Nephron (organoid): ENCODE measurements at regions not wholly inside any gene's neighbourhood (a gene's known extent, or its start where the extent isn't known, plus 50 kb on each side); places are given as distances from the start of the nearest gene placed in this dataset.

ENCODE experiments used
- H3K27ac Mint-ChIP-seq, 3 experiments: 2 replicates each; pipeline ENCODE4 v1.8.0; 2020; ENCODE audit warnings: mixed read lengths in 3 of 3, mild to moderate bottlenecking in 2 of 3, moderate library complexity in 1 of 3
- H3K27me3 Mint-ChIP-seq: 2 replicates; pipeline ENCODE4 v1.8.0; 2021; ENCODE audit warnings: low read depth, mild to moderate bottlenecking, moderate library complexity, mixed read lengths
- H3K36me3 Mint-ChIP-seq: 2 replicates; pipeline ENCODE4 v1.8.0; 2020; ENCODE audit warnings: low read depth, mixed read lengths
- H3K4me1 Mint-ChIP-seq: 2 replicates; pipeline ENCODE4 v1.8.0; 2020; ENCODE audit warnings: mixed read lengths
- H3K4me3 Mint-ChIP-seq, 3 experiments: 2 replicates each; pipeline ENCODE4 v1.8.0; 2020; ENCODE audit warnings: mild to moderate bottlenecking in 3 of 3, mixed read lengths in 3 of 3, moderate library complexity in 2 of 3
- H3K9me3 Mint-ChIP-seq: 2 replicates; pipeline ENCODE4 v1.8.0; 2020; ENCODE audit warnings: mixed read lengths
- TF ChIP-seq, protein P1 (sequence below), 3 experiments: fragments of 200-600 bp; sonication (generic); IDR thresholded peaks; one replicate each; pipeline ENCODE4 v1.5.0; 2021; ENCODE audit warnings: antibody characterized with exemption in 3 of 3; ENCODE audit not compliant: unreplicated experiment in 3 of 3

- TF ChIP-seq, protein P1, sequence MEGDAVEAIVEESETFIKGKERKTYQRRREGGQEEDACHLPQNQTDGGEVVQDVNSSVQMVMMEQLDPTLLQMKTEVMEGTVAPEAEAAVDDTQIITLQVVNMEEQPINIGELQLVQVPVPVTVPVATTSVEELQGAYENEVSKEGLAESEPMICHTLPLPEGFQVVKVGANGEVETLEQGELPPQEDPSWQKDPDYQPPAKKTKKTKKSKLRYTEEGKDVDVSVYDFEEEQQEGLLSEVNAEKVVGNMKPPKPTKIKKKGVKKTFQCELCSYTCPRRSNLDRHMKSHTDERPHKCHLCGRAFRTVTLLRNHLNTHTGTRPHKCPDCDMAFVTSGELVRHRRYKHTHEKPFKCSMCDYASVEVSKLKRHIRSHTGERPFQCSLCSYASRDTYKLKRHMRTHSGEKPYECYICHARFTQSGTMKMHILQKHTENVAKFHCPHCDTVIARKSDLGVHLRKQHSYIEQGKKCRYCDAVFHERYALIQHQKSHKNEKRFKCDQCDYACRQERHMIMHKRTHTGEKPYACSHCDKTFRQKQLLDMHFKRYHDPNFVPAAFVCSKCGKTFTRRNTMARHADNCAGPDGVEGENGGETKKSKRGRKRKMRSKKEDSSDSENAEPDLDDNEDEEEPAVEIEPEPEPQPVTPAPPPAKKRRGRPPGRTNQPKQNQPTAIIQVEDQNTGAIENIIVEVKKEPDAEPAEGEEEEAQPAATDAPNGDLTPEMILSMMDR (IDR thresholded peaks at IDR 0.05; ENCODE audit: unreplicated experiment in 3 of 3), result no peak
- Mint-ChIP-seq H3K36me3 (no peaks in the 10 kb centered on the region), H3K9me3 (no peaks in the 10 kb centered on the region), H3K4me1 (peaks cover 30% of the 10 kb centered on the region), H3K27ac (no peak overlapping the region), H3K4me3 (no peak overlapping the region), H3K27me3 (peaks cover 23% of the 10 kb centered on the region)
These were observed 125.3 kb downstream of the TM9SF2 start for GRCh38 chr13:99626461-99627082.

DNA sequence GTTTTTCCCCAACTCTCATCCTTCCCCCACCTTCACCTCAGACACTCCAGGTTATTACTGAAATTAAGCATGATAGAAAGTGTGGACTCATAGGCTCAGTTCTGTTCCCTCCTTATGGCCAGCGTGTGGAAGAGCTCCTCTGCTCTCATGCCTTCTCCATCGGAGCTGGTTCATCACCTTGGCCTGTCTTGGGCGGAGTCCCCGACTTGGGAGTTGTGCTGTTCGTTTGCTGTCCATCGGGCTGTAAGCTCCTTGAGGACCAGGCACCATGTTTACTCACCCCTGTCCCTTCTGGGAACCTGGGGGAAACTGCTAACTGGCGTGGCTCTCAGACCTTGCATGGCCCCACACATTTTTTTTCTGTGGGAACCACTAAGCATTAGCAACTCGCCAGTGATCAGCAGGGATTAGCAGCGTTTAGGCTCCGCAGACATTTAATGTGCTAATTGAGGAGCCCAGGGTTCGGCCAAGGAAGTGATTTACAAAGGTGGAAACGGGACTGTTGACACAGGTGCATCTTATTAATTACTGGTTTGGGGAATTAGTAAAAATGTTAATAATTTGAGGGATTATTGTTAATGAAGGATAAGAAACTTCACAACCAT lies 123.8 kb downstream of the TM9SF2 start:
- Mint-ChIP-seq H3K36me3 (no peaks in the 10 kb centered on the region), H3K9me3 (no peaks in the 10 kb centered on the region), H3K27ac (no peak overlapping the region), H3K27me3 (peaks cover 33% of the 10 kb centered on the region), H3K4me1 (peaks cover 23% of the 10 kb centered on the region), H3K4me3 (no peak overlapping the region)
- TF ChIP-seq, protein P1 (IDR thresholded peaks at IDR 0.05; ENCODE audit: unreplicated experiment in 3 of 3), result no peak

DNA sequence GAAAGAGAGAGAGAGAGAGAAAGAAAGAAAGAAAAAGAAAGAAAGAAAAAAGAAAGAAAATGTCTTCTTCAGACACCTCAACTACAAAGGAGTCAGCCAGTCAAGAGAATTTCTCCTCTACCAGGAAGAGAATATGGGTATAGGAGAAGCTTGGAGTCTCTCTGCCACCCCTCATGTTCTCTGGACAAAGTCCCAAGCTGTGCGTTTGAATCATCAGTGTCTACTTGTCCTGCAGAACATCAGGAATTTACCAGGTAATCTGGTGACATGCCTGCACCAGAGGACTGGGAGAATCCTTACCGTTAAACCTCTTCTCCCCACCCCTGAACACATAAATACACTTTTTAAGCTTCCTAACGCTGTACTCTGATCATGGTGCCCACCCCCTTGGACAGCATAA lies 119.5 kb downstream of the TM9SF2 start:
- no peaks in the 10 kb centered on the region for H3K36me3 Mint-ChIP-seq
- TF ChIP-seq, protein P1 (IDR thresholded peaks at IDR 0.05; ENCODE audit: unreplicated experiment in 3 of 3), result no peak
- H3K9me3 Mint-ChIP-seq, result no peaks in the 10 kb centered on the region
- H3K27ac Mint-ChIP-seq, result no peak overlapping the region
- peaks cover 28% of the 10 kb centered on the region for H3K27me3 Mint-ChIP-seq
- peaks cover 16% of the 10 kb centered on the region for H3K4me1 Mint-ChIP-seq
- H3K4me3 Mint-ChIP-seq, result no peak overlapping the region

DNA sequence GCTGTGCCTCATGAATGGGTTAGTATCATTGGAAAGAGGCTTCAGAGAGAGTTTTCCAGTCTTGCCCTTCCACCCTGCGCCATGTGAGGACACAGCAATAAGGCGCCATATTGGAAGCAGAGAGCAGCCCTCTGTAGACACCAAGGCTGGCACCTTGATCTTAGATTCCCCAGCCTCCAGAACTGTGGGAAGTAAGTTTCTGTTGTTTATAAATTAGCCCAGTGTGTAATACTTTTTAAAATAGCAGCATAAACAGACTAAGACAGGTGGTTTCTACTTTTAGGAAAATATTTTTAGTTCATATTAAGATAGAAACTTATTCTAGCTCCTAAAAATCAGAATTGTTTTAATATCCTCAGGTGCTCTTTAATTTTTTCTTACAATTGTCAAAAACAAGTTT lies 117.9 kb downstream of the TM9SF2 start:
- Mint-ChIP-seq H3K4me1 (peaks cover 15% of the 10 kb centered on the region), H3K27ac (no peak overlapping the region), H3K4me3 (no peak overlapping the region), H3K9me3 (no peaks in the 10 kb centered on the region), H3K27me3 (peaks cover 19% of the 10 kb centered on the region), H3K36me3 (no peaks in the 10 kb centered on the region)
- TF ChIP-seq, protein P1 (IDR thresholded peaks at IDR 0.05; ENCODE audit: unreplicated experiment in 3 of 3), result no peak

- H3K27ac Mint-ChIP-seq, result no peak overlapping the region
- peaks cover 15% of the 10 kb centered on the region for H3K4me1 Mint-ChIP-seq
- TF ChIP-seq, protein P1 (IDR thresholded peaks at IDR 0.05; ENCODE audit: unreplicated experiment in 3 of 3), result peak; percentile 77 to 86 (median 79)
- H3K27me3 Mint-ChIP-seq, result peaks cover 12% of the 10 kb centered on the region
- no peaks in the 10 kb centered on the region for H3K9me3 Mint-ChIP-seq
- no peaks in the 10 kb centered on the region for H3K36me3 Mint-ChIP-seq
- H3K4me3 Mint-ChIP-seq, result no peak overlapping the region
These were observed 116.4 kb downstream of the TM9SF2 start for GRCh38 chr13:99617474-99618255.
